GM19035 (cell line): ENCODE measurements at regions not wholly inside any gene's neighbourhood (a gene's known extent, or its start where the extent isn't known, plus 50 kb on each side); places are given as distances from the start of the nearest gene placed in this dataset.

ENCODE experiments used
- ATAC-seq: cut with Tn5 transposase; IDR thresholded peaks from one replicate; pipeline ENCODE4 v1.9.1; 2021; ENCODE audit not compliant: unreplicated experiment

GRCh38 chr3:55413236-55413635 is 73.9 kb downstream of the WNT5A start:
- no peak for ATAC-seq

- no peak for ATAC-seq
Measured at GRCh38 chr3:55412545-55412944, 74.6 kb downstream of the WNT5A start.

DNA sequence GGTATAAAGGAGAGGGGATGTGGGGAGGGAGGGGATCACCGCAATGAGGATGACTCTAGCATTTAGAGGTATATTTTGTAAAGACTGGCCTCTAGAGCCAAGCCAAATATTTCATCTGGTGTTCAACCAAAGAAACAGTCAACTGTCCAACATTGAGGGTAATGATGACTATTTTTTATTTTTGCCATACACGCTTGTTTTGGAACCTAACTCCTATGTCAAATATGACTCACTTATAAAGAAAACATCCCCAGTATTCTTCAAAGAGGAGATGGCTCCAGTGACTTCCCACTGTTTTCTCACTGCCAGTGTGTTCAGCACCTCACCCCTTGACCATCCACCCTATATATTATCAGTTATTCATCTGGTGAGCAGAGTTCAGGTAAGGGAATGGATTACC is 77.3 kb downstream of the WNT5A start:
- no peak for ATAC-seq

GRCh38 chr3:55408193-55408826 is 78.8 kb downstream of the WNT5A start:
- ATAC-seq, result no peak

- no peak for ATAC-seq
Measured at GRCh38 chr3:55407426-55407820, 79.7 kb downstream of the WNT5A start.

GRCh38 chr3:55406696-55407425 is 80.2 kb downstream of the WNT5A start:
- ATAC-seq, result no peak

DNA sequence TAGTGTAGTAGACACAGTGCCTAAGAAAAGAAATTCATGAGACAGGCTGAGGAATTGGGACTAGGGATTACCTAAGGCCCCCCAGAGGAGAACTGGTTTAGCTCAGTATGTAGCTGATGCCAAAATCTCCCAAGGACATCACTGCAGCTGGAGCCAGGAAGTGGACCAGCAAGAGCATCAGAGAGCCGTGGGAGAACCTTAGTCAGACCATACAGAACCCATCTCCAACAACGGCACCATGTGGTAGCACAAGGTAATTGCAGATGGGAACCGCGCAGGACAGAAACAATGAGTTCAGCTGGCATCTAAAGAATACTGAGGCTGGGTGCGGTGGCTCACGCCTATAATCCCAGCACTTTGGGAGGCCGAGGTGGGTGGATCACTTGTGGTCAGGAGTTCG is 81.7 kb downstream of the WNT5A start:
- no peak for ATAC-seq

DNA sequence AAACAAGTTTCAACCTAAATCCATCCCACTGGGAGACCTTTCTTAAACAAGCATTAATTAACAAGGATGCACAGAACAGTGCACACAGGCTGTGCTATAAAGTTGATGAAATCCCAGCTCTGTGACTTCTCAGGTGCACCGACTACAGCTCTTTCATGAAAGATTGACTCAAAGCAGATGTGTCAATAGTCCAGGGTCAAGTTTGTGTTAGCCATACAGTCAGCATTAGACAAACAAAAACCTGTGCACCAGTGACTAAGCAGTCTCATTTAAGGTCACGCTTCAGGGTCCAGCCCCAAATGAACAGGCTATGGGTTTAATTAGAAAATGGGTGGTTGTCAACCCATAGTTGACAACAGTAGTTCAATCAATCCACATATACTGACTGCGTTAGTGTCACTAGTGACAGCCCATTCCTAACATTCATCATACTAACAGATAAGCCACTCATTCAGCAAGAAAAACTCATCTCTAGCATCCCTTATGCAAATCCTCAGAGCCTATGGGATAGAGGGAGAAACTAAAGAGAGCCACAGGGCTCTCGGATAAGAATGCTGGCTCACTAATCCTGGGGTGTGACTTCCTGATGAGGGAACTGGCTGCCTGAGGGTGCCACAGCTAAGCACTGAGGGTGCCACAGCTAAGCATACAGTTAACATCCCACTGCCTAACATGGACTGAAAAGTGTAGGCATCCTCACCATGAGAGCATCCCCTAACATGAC is 84.1 kb downstream of the WNT5A start:
- no peak for ATAC-seq

DNA sequence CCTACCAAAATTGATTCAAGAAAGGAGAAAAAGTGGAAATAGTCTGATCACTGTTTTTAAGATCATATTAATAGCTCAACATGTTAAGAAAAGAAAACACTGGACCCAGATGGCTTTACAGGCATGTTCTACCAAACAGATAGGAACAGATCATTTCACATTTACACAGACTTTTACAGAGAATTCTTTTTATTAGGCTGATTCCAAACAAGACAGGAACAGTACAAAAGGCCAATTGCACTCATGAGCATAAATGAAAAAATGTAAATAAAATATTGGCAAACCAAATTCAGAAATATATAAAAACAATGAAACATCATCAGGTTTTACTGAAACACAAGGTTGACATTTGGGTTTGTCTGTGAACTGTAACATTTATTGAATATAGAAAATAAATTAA is 106.5 kb downstream of the WNT5A start:
- no peak for ATAC-seq

DNA sequence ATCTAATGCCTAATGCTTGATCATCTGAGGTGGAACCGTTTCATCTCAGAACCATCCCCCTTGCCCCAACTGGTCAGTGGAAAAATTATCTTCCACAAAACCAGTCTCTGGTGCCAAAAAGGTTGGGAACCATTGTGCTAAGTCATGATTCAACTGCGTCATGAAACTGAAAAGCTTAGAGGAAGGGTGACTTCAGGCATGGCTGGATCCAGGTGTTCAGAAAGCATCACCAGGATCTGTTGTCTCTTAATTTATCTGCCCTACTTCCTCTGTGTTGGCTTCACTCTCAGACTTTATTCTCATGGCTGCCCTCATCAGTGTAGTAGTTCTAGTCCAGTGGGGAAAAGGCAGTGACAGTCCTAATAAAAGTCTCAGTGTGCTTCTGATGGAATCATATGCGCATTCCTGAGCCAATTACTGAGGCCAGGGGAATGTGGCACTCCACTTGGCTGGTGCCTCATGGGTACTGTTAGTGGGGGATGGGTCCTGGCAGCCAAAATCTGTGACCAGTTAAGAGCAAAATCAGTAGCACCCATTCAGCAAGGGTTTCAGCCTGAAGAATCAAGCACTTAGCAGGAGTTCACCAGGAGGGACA is 110.3 kb downstream of the WNT5A start:
- no peak for ATAC-seq

GRCh38 chr3:55373423-55373822 is 113.7 kb downstream of the WNT5A start:
- ATAC-seq, result no peak

DNA sequence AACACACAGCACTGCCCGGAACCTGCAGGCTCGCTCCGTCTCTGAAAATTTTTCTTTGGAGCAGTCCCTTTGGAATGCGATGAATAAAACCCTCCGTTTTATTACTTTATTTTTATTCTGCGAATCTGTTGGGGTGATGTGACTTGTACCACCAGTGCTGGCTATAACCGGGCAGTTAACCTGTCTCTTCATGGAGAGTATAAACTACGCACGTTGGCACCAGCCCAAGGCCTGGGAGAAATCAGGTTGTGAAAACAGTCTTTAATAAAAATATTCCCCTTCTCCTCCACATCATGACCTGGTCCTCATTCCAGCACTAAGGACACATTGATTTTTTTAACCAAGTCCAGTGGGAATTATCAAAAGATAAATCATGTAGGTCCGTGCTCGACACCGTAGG is 116.8 kb downstream of the WNT5A start:
- ATAC-seq, result no peak

DNA sequence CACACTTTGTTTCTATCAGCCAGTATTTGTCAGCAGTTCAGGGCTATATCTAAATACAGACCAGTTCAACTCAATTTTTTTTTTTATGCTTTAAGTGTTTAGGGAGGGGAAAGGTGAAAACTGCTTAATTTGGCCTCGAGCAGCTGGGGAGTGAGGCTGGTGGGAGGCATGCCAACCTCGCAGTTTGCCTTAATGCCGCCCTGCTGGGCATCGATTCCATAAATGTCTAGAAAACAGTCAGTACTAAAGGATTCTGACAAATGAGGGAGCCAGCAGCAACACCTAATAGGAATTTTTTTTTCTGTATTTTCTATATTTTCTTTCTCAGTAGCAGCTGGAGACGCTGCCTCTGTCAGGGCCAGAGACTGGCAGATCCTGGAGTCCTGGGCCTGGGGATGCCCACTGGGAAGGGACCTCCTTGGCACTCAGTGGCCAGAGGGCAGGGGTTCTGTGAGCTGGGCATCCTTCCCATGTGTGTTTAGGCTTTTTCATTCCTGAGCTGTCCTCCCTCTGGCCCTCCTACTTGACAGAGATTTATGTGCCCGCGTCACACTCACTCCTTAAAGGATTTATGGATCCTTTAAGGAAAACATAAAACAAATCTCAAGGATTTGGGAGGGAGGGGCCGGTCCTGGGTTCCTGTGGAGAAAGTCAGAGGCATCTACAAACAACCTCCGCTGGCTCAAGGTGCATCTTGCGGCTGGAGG is 117.8 kb downstream of the WNT5A start:
- ATAC-seq, result no peak

DNA sequence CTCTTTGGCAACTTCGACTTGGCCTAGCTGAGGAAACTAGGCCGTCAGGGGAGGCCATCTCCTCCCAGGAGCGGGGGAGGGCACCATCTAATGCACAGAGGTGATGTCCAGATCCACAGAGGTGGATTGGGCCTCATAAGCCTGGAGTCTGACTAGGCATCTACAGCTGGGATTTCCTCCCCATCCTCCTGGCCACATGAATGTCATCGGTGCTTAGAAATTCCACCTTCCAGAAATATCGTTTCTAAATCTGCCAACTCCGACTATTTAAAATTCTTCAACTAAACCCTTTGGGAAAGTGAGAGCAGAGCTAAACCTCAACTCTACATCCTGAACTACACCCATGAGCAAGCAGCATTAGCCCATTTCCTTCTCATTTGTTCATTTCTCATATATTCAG is 118.7 kb downstream of the WNT5A start:
- no peak for ATAC-seq

- no peak for ATAC-seq
Measured at GRCh38 chr3:55367384-55367783, 119.7 kb downstream of the WNT5A start.

- no peak for ATAC-seq
Measured at GRCh38 chr3:55364421-55364820, 122.7 kb downstream of the WNT5A start.

- no peak for ATAC-seq
Measured at GRCh38 chr3:55362210-55362960, 124.7 kb downstream of the WNT5A start.

DNA sequence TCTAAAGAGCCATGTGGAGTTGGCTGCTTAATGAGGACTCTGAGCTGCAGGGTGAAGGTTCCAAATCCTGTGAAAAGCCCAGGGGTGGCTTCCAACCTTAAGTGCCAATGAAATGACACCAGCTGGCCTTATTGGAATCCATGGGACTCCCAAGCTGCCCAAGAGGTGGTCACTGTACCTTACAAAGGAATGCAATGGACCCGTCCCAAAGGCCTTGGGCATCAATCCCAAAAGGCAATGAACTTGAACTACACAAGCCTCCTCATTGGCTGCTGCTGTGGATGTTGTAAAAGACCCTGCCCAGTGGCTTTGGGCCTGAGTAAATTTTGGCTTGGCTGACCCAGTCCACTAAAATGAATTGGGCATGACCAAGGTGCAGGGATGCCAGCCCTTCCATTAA is 129.3 kb downstream of the WNT5A start:
- no peak for ATAC-seq

DNA sequence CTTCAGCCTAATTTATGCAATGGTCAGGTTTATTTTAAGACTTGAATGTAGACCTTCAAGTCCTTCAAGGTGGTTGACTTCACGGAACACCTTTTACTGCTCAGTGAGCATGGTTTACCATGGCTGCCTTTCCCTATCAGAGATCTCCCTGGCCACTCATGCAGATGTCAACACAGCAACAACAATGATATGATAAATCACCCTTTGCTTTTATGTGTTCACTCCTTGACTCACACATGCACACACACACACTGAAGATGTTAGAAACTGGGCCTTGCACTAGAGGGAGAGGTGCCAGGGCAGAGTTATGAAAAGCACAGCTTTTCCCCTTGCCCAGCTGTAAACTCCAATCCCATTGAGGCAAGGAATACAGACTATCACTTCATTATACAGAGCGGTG is 134.4 kb downstream of the WNT5A start:
- ATAC-seq, result no peak

GRCh38 chr3:55349851-55350250 is 137.3 kb downstream of the WNT5A start:
- ATAC-seq, result no peak
